Stomach (tissue), 8 donors: ENCODE measurements at regions not wholly inside any gene's neighbourhood (a gene's known extent, or its start where the extent isn't known, plus 50 kb on each side); places are given as distances from the start of the nearest gene placed in this dataset.

Experiments used
- DNase-seq, 2 donors: peaks; one replicate each; pipeline versions ENCODE4 v3.0.0 to v3.0.0-alpha.2; 2013 to 2019
- H3K27ac ChIP-seq, 5 donors: fragments of 200-600 bp in 4 of 5; sonication (generic) in 4 of 5; one replicate each; pipeline ENCODE4 v1.5.1; 2013 to 2019; ENCODE audit warnings: mild to moderate bottlenecking in 1 of 5, moderate library complexity in 1 of 5
- H3K27me3 ChIP-seq, 3 donors: fragments of 200-600 bp; sonication (generic); one replicate each; pipeline ENCODE4 v1.5.1; 2017 to 2019; ENCODE audit warnings: mixed run types in 1 of 3
- H3K36me3 ChIP-seq, 4 donors: fragments of 200-600 bp; sonication (generic); 1 replicate in 3 of 4; 2 replicates in 1 of 4; pipeline ENCODE4 v1.5.1; 2016 to 2019
- H3K4me1 ChIP-seq, 4 donors: fragments of 200-600 bp; sonication (generic); one replicate each; pipeline ENCODE4 v1.5.1; 2016 to 2019
- H3K4me3 ChIP-seq, 4 donors: fragments of 200-600 bp; sonication (generic) in 3 of 4; one replicate each; pipeline ENCODE4 v1.5.1; 2016 to 2019; ENCODE audit warnings: mild to moderate bottlenecking in 1 of 4
- H3K9me3 ChIP-seq, 4 donors: fragments of 200-600 bp; sonication (generic); one replicate each; pipeline ENCODE4 v1.5.1; 2016 to 2019
- CTCF ChIP-seq, 7 experiments: fragments of 450-650 bp in 4 of 7; fragments of 200-600 bp in 3 of 7; sonication (generic) in 3 of 7; IDR thresholded peaks; one replicate each; pipeline ENCODE4 v1.5.1; 2016 to 2019; ENCODE audit warnings: antibody characterized with exemption in 7 of 7, control low read depth in 2 of 7, mild to moderate bottlenecking in 1 of 7
- EP300 ChIP-seq: sonication (generic); formaldehyde crosslinking; IDR thresholded peaks from one replicate; pipeline ENCODE4 v1.6.1; 2017; ENCODE audit warnings: antibody characterized with exemption
- POLR2A ChIP-seq, 4 donors: fragments of 450-650 bp; IDR thresholded peaks; one replicate each; pipeline ENCODE4 v1.6.1; 2016; ENCODE audit warnings: antibody characterized with exemption in 4 of 4, control low read depth in 2 of 4, mild to moderate bottlenecking in 1 of 4, moderate library complexity in 1 of 4
- POLR2AphosphoS5 ChIP-seq, 3 donors: sonication (generic); formaldehyde crosslinking; IDR thresholded peaks; one replicate each; pipeline ENCODE4 v1.6.1; 2016; ENCODE audit warnings: antibody characterized with exemption in 3 of 3
- WGBS, 5 donors: extraction: QIAGEN DNeasy Blood & Tissue Kit in 3 of 5; methylation state at CpG; one replicate each; pipeline versions ENCODE4 v1.1.5 to v1.1.7; 2013 to 2018; 5-methylcytosine and 5-hydroxymethylcytosine counted together
- intact Hi-C: fragments of 100-400 bp; cut with DNase I; formaldehyde crosslinking; loops from one replicate; pipeline ENCODE4 v1.15.1; 2023; ENCODE audit warnings: low total_unique reads
- donor health status: healthy with polysubstance abuse.
- donor health status: Bipolar disorder and iron deficiency.
- donor health status: healthy.

- Histone ChIP-seq H3K4me1 (no peaks in the 10 kb centered on the region), H3K27me3 (peaks cover 0 to 6% (median 0%) of the 10 kb centered on the region in 3 donors), H3K27ac (no peak overlapping the region), H3K4me3 (no peak overlapping the region), H3K36me3 (no peaks in the 10 kb centered on the region), H3K9me3 (no peaks in the 10 kb centered on the region)
- intact Hi-C loops, result no loop called here
- no peak for DNase-seq
- TF ChIP-seq CTCF (IDR thresholded peaks at IDR 0.05), result no peak
- TF ChIP-seq POLR2A (IDR thresholded peaks at IDR 0.05), result no peak
- no peak for TF ChIP-seq POLR2AphosphoS5 (IDR thresholded peaks at IDR 0.05)
- TF ChIP-seq EP300, result no peak
- 63 to 86% (median 84%) methylated on average over 1 of the region's 1 CpG for WGBS, 5 donors
These were observed 71.5 kb upstream of the USP47 start for GRCh38 chr11:11770296-11770695.

DNA sequence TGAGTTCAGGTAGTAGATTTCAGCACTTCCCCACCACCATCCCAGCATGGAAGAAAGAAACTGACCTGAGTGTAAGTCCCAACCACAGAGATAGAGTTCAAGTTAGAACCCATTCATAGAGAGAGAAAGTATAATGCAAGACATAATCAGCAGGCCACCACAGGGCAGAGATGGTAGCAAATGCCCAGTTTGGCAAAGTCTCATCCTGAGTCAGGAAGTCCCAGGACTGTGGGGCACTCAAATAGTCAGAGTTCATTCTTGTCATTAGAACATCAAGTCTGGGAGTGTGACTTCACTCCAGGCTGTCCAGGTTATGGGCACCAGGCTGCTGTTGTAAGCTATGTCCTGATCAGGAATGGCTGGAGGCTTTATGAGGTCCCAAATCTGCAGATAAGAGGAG is 72.0 kb upstream of the USP47 start:
- no peak overlapping the region for H3K4me3 ChIP-seq
- H3K27me3 ChIP-seq, result peaks cover 0 to 6% (median 0%) of the 10 kb centered on the region in 3 donors
- intact Hi-C loops, result no loop called here
- no peaks in the 10 kb centered on the region for H3K4me1 ChIP-seq
- no peaks in the 10 kb centered on the region for H3K36me3 ChIP-seq
- no peak overlapping the region for H3K27ac ChIP-seq
- no peak for DNase-seq
- no peak for TF ChIP-seq CTCF (IDR thresholded peaks at IDR 0.05)
- no peak for TF ChIP-seq POLR2A (IDR thresholded peaks at IDR 0.05)
- no peak for TF ChIP-seq POLR2AphosphoS5 (IDR thresholded peaks at IDR 0.05)
- no peak for TF ChIP-seq EP300
- H3K9me3 ChIP-seq, result no peaks in the 10 kb centered on the region

DNA sequence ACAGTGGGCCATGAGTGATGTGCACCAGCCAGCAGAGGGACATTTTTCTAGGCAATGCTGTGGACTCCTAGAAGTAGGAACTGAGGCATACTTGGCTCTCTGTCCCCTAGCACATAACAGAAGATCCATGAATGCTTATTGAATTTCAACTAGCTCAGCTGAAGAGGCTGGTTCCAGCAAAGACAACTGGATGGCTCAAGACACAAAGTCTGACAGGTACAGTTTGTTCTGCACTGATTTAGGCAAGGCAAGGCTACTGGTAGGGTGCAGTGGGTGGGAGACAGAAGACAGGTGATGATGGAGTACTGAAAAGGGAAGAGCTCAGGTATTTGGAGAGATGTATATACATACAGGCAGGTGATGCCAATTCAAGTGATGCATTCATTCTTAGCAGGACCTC is 72.4 kb upstream of the USP47 start:
- TF ChIP-seq POLR2AphosphoS5 (IDR thresholded peaks at IDR 0.05) (no peak), EP300 (no peak), CTCF (IDR thresholded peaks at IDR 0.05) (no peak), POLR2A (IDR thresholded peaks at IDR 0.05) (no peak)
- H3K4me3 ChIP-seq, result no peak overlapping the region
- no peaks in the 10 kb centered on the region for H3K36me3 ChIP-seq
- no peak overlapping the region for H3K27ac ChIP-seq
- intact Hi-C loops, result no loop called here
- H3K4me1 ChIP-seq, result no peaks in the 10 kb centered on the region
- DNase-seq, result no peak
- H3K27me3 ChIP-seq, result peaks cover 0 to 6% (median 0%) of the 10 kb centered on the region in 3 donors
- H3K9me3 ChIP-seq, result no peaks in the 10 kb centered on the region

- no peak for TF ChIP-seq POLR2AphosphoS5 (IDR thresholded peaks at IDR 0.05)
- TF ChIP-seq POLR2A (IDR thresholded peaks at IDR 0.05), result no peak
- TF ChIP-seq EP300, result no peak
- no peak for DNase-seq
- H3K4me1 ChIP-seq, result no peaks in the 10 kb centered on the region
- no peaks in the 10 kb centered on the region for H3K9me3 ChIP-seq
- intact Hi-C loops, result no loop called here
- WGBS, 5 donors, result 71 to 86% (median 79%) methylated on average over 2 of the region's 2 CpGs
- H3K27me3 ChIP-seq, result peaks cover 0 to 17% (median 2%) of the 10 kb centered on the region in 3 donors
- no peak overlapping the region for H3K27ac ChIP-seq
- H3K4me3 ChIP-seq, result no peak overlapping the region
- no peaks in the 10 kb centered on the region for H3K36me3 ChIP-seq
These were observed 77.4 kb upstream of the USP47 start for GRCh38 chr11:11764423-11764803.

- H3K27ac ChIP-seq, result no peak overlapping the region
- TF ChIP-seq POLR2AphosphoS5 (IDR thresholded peaks at IDR 0.05), result no peak
- no peak for TF ChIP-seq POLR2A (IDR thresholded peaks at IDR 0.05)
- no peak for TF ChIP-seq CTCF (IDR thresholded peaks at IDR 0.05)
- no peak for TF ChIP-seq EP300
- H3K36me3 ChIP-seq, result no peaks in the 10 kb centered on the region
- WGBS, 5 donors, result 57 to 69% (median 65%) methylated on average over 4 of the region's 4 CpGs
- intact Hi-C loops, result no loop called here
- DNase-seq, result no peak
- H3K27me3 ChIP-seq, result peaks cover 0 to 22% (median 2%) of the 10 kb centered on the region in 3 donors
- no peak overlapping the region for H3K4me3 ChIP-seq
- H3K9me3 ChIP-seq, result no peaks in the 10 kb centered on the region
- no peaks in the 10 kb centered on the region for H3K4me1 ChIP-seq
These were observed 77.9 kb upstream of the USP47 start for GRCh38 chr11:11763796-11764422.
